Inferior parietal cortex (tissue), 1 donor: ENCODE measurements at regions not wholly inside any gene's neighbourhood (a gene's known extent, or its start where the extent isn't known, plus 50 kb on each side); places are given as distances from the start of the nearest gene placed in this dataset.
"Not testable (repeated sequence)": the region's sequence is repeated elsewhere in the genome, so short reads cannot be mapped to it uniquely, and the experiment has no call there.

ENCODE experiments used
- DNase-seq: peaks from one replicate; pipeline ENCODE4 v3.0.0-alpha.2; 2016; ENCODE audit errors: extremely low spot score

- DNase-seq: no peak
Observed at GRCh38 chr12:47348206-47348605, 268.4 kb upstream of the AMIGO2 start.

GRCh38 chr12:47346251-47347019 is 266.7 kb upstream of the AMIGO2 start:
- DNase-seq: no peak

DNA sequence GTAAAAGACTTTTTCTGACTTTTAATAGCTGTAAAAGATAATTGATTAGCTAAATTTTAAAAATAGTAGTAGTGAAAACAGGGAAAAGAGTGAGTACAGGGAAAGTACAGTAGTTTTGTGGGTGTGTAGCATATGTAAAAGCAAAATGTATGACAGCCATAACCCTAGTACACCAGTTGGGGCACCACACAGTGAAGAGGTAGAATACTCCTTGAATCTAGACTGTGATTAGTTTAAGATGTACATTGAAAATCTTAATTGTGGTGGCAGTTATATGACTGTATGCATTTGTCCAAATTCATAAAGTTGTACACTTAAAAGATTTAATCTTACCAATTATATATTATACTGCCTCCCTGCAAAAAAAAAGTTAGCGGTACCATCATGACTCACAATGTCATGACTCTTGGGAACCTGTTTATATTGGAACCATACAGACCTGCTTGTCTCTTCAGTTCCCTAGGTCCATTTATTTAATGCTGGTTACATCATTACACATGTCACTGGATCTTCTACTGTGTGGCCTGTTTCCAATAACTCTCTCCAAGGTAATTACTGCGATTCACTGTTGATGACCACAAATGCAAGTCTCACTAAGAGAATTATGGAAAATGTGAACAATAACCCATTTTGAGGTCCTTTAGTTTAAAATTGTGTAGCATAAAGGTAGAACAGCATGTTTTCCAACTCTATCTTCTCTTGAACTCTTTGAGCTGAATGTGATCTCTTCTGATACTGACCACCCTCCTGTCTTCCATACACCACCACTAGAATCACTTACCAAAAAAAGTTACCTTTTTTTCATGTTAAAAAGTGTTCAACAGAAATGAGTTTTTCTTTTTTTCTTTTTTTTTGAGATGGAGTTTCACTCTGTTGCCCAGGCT is 264.2 kb upstream of the AMIGO2 start:
- DNase-seq: no peak

GRCh38 chr12:47340411-47341015 is 260.8 kb upstream of the AMIGO2 start:
- DNase-seq: no peak

DNA sequence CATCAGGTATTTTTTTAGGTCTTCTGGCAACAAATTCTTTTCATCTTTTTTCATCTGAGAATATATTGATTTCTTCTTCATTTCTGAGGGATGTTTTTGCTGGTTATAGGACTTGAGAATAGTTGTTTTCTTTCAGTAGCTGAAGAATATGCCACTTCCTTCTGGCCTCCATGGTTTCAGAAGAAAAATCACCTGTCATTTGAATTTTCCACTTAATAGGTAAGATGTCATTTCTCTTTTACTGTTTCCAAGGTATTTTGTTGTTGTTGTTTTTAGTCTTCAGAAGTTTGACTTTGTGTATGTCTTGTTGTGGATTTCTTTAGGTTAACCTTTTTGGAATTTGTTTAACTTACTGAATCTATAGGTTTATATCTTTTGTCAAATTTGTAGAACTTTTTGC is 257.8 kb upstream of the AMIGO2 start:
- no peak for DNase-seq

GRCh38 chr12:47333271-47333858 is 253.6 kb upstream of the AMIGO2 start:
- not testable (repeated sequence) for DNase-seq

DNA sequence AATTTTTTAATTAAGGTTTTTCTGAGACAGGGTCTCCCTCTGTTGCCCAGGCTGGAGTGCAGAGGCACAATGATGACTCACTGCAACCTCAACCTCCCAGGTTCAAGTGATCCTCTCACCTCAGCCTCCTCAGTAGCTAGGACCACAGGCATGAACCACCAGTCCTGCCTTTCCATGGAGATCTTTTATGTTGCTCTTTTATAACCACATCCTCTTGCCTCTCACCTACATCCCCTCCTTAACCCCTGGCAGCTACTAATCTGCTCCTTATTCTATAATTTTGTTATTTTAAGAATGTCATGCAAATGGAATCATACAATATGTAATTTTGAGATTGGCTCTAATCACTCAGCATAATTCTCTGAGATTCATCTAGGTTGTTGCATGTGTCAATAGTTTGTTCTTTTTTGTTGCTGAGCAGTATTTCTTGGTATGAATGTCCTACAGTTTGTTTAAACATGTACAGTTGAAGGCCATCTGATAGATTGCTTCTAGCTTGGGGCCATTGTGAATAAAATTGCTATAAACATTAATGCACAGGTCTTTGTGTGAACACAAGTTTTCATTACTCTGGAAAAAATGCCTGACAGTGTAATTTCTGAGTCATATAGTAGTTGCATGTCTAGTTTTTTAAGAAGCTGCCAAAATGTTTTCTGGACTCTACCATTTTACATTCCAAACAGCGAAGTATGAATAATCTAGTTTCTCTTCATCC is 249.2 kb upstream of the AMIGO2 start:
- no peak for DNase-seq

GRCh38 chr12:47326190-47326589 is 246.4 kb upstream of the AMIGO2 start:
- DNase-seq: no peak

- DNase-seq: no peak
Observed at GRCh38 chr12:47323802-47324201, 244.0 kb upstream of the AMIGO2 start.

GRCh38 chr12:47321436-47321835 is 241.7 kb upstream of the AMIGO2 start:
- no peak for DNase-seq

DNA sequence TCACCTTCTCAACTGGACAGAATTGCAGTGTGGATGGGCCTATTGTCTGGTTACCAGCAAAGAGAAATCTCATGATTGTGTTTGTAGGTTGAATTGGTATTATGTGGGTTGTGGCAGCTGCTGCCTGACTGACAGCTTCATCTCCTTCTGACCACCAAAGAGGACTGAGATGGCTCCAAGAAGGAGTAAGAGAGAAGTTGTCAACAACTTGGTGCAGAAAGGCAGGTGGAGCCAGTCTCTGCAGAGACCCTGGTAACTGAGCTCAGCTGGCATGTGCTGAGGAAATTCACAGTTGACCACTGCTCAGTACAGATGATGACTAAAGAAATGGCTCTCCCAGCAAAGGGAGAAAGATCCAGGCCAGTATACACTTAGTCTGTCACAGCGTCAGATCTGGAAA is 240.0 kb upstream of the AMIGO2 start:
- DNase-seq: no peak

DNA sequence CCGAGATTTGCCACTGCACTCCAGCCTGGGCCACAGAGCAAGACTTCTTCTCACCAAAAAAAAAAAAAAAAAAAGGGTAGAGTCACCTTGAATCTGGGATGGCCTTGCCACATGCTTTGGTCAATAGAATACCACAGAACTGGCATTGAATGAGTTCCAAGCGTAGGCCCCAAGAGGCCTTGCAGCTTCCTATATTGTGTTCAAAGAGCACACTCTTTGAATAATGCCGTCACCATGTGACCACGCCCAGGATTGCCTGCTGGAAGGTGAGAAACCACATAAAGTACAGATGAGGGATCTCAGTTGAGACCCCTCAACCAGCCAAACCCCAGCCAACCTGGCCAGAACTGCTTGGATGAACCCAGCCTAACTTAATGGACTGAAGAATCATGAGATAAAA is 239.2 kb upstream of the AMIGO2 start:
- DNase-seq: no peak

DNA sequence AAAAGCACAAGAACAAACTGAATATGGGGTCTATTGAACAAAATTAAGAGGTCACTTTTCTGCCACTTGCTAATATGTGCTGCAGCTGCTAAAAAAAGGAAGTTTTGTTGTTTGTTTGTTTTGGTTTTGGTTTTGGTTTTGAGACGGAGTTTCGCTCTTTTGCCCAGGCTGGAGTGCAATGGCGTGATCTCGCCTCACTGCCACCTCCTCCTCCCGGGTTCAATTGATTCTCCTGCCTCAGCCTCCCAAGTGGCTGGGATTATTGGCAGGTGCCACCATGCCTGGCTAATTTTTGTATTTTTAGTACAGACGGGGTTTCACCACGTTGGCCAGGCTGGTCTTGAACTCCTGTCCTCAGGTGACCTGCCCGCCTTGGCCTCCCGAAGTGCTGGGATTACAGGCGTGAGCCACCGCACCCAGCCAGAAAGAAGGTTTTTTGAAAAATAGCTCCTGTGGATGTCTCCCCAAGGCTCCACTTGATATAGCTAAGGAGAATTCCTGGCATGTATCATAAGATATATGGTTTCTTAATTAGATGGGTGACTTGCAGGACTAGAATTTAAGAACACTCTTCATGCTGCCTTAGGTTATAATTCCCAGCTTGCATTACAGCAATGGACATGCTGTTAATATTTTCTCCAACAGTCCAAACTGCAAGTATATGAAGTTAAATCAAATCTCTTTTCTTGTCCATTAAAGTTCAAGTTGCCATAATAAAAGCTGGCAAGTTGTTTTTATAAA is 237.6 kb upstream of the AMIGO2 start:
- no peak for DNase-seq

DNA sequence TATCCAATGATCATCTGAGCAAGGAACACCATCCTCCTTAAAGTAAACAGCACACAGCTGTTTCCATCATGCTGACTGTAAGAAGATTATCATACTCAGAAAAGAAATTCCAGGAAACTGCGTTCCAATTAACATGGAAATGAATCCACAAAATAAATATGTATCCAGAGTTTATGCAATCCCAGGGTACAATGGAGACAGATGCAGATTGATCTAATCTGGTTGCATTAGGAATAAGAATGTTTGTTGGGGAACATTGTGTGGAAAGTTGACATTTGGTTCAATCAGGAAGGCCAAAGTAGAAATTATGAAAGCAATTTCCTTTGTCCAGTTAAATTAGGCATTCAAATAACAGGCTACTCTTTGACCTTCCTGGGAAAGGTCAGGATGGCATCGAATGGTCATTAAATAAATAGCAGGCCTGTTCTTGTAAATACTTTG is 236.9 kb upstream of the AMIGO2 start:
- no peak for DNase-seq

DNA sequence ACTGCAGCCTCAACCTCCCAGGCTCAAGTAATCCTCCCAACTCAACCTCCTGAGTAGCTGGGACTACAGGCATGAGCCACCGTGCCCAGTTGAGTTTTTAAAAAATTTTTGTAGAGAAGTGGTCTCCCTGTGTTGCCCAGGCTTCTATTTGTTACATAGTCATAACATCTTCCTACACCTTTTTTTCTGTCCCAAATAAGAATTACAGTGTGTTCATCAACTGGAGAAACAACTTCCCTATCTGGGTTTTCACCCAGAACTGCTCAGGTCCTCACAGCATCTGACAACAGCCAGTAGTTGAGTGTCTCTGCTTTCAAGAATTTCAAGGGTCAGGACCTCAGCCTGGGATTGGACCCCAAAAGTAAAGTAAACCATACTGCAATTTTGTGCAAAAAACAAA is 235.2 kb upstream of the AMIGO2 start:
- DNase-seq: no peak

DNA sequence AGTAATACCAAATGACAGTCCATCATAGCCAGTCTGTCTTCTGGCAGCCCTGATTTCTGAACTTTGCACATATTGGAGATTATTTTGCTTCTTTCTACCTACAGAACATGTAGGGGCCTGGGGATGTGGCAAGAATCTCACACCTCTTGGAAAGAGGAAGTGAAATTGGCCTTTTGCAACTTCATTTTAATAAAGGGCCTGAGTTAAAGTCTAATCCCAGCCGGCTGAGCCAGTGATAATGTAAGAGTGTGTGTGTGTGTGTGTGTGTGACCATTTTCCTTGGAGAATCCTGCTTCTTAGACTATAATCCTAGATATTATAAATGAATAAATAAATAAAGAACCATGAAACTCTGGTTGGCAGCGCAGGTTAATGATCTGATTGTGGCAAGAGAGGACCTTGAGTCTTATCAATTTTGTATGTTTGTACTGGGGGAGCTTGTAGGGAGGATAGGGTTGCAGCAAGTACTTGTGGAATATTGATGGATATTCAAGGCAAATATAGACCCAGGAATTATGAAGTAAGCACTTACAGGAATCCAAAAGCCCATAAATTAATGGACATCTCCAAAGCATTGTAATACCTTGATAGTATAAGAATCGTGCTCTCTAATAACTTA is 233.2 kb upstream of the AMIGO2 start:
- DNase-seq: no peak

GRCh38 chr12:47312147-47312546 is 232.4 kb upstream of the AMIGO2 start:
- DNase-seq: no peak

DNA sequence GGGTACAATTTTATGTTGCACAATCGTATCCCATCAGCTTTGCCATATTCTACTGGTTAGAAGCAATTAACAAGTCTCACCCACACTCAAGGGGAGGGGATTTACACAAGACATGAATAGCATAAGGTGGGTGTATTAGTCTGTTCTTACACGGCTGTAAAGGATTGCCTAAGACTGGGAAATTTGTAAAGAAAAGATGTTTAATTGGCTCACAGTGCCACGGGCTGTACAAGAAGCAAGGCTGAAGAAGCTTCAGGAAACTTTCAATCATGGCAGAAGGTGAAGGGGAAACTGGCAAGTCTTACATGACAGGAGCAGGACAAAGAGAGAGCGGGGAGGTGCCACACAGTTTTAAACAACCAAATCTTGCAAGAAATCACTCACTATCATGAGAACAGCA is 231.8 kb upstream of the AMIGO2 start:
- DNase-seq: no peak

- DNase-seq: no peak
Observed at GRCh38 chr12:47311010-47311409, 231.3 kb upstream of the AMIGO2 start.

- DNase-seq: no peak
Observed at GRCh38 chr12:47308672-47309071, 228.9 kb upstream of the AMIGO2 start.
